AG09319 (cell line): ENCODE measurements at regions not wholly inside any gene's neighbourhood (a gene's known extent, or its start where the extent isn't known, plus 50 kb on each side); places are given as distances from the start of the nearest gene placed in this dataset.
"Not testable (repeated sequence)": the region's sequence is repeated elsewhere in the genome, so short reads cannot be mapped to it uniquely, and the experiment has no call there.

ENCODE experiments used
- DNase-seq: peaks from one replicate; pipeline ENCODE4 v3.0.0-alpha.2; 2010; ENCODE audit warnings: low read depth; ENCODE audit errors: extremely low read depth
- TF ChIP-seq, protein P1 (sequence below): IDR thresholded peaks from 2 replicates; pipeline ENCODE4 v1.5.1; 2011; ENCODE audit warnings: low read depth, mild to moderate bottlenecking, inconsistent platforms, low read length, moderate library complexity

DNA sequence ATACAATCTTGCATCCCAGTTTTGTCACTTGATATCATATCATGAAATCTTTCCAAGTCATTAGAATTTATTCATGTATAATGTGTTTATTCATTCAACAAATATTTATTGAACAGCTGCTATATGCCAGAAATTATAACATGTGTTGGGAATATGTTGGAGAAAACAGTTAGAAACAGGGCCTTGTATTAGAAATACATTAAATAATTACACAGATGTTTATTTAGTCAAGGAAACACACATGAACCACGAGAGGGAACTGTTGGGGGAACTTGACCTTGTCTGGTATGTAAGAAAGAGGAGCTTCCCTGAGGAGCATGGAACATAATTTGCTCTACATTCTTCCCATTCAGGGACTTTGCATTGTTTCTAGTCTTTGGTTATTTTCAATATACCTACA, 191.7 kb upstream of the FRMD6 start:
- TF ChIP-seq, protein P1, sequence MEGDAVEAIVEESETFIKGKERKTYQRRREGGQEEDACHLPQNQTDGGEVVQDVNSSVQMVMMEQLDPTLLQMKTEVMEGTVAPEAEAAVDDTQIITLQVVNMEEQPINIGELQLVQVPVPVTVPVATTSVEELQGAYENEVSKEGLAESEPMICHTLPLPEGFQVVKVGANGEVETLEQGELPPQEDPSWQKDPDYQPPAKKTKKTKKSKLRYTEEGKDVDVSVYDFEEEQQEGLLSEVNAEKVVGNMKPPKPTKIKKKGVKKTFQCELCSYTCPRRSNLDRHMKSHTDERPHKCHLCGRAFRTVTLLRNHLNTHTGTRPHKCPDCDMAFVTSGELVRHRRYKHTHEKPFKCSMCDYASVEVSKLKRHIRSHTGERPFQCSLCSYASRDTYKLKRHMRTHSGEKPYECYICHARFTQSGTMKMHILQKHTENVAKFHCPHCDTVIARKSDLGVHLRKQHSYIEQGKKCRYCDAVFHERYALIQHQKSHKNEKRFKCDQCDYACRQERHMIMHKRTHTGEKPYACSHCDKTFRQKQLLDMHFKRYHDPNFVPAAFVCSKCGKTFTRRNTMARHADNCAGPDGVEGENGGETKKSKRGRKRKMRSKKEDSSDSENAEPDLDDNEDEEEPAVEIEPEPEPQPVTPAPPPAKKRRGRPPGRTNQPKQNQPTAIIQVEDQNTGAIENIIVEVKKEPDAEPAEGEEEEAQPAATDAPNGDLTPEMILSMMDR = no peak; the same call in 1 of the 2 replicates
- DNase-seq = no peak

DNA sequence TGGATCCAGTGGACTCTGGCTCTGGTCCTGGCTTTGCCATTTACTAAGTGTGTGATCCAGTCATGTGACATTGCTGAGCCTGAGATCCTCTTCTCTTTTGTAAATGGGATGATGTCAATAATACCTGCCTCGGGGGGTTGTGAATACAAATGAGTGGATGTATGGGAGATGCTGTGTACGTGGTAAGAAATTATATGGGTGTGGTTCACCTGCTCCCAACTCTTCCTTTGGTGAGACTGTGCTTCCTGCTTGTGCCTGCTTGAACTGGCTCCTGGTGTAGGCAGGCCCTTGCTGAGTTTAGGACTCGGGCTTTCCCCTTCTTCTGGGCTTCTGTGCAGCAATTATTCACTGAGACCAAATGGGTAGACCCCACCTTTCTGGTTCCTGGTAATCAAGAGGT, 189.5 kb upstream of the FRMD6 start:
- TF ChIP-seq, protein P1 = no peak
- no peak for DNase-seq

DNA sequence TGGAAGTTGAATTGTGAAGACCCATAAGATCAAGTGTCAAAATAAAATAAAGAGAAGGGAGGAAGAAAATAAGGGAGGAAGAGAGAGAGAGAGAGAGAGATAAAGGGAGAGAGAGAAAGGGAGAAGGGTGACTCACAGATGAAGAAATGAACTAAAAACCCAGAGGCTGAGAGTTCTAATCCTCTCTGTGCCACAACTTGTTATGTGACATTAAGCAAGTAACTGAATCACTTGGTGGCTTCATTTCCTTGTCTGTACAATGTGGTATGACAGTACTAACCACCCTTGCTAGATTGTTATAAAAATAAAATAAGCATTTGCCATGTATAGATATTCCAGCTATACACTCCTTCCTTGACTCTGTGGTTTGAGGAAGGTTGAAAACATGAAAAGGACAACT, 189.0 kb upstream of the FRMD6 start:
- no peak for DNase-seq

DNA sequence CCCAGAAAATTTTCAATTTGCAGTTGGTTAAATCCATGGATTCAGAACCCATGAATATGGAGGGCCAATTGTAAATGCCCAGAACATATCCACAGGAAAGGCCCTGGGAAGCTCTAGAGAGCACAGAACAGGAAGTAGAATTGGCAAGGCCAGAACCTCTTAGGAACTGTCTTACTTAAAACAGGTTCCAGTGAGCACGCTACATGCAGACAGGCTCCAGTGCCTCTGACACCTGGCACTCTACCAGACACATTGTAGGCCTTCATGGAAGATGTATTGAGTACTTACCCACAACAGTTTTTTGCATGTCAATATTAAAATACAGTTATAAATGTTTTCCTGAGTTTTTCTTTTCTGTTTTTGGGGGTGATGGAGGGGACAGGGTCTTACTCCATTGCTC, 188.2 kb upstream of the FRMD6 start:
- no peak for DNase-seq
- TF ChIP-seq, protein P1 = no peak

More for the DNA sequence above, 189.0 kb upstream of the FRMD6 start:
- TF ChIP-seq, protein P1 = no peak

DNA sequence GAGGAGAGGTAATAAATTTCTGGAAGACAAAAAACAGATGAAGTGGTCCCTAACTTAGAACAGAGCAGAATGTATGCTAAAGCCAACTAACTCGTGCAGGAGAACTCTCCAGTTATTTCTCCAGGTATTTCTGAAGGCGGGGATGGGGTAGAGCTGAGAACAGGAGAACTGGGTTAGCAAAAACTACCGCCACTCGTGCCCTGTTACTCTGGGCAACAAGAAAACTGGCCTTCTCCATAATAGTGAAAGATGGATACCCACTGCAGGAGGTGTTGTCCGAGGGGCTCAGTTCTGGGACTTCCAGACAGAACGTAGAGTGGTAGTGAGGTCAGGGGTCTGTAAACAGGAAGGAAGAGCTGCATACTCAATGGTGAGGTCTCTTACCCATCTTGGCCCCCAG, 187.3 kb upstream of the FRMD6 start:
- TF ChIP-seq, protein P1 = no peak
- no peak for DNase-seq

DNA sequence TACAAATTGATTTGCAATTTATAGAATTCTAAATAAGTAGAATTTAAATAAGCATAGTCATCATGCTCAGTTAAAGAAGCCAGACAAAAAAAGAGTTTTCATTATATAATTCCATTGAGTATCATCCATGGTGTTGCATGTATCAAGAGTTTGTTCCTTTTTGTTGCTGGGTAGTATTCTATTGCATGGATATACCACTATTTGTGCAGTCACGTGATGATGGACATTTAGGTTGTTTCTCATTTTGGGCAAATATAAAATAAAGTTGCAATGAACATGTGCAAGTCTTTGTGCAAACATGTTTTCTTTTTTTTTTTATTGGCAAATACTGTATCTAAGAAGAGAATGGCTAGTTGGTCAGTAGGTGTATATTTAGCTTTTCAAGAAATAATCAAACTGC, 186.2 kb upstream of the FRMD6 start:
- DNase-seq = no peak
- TF ChIP-seq, protein P1 = no peak

DNA sequence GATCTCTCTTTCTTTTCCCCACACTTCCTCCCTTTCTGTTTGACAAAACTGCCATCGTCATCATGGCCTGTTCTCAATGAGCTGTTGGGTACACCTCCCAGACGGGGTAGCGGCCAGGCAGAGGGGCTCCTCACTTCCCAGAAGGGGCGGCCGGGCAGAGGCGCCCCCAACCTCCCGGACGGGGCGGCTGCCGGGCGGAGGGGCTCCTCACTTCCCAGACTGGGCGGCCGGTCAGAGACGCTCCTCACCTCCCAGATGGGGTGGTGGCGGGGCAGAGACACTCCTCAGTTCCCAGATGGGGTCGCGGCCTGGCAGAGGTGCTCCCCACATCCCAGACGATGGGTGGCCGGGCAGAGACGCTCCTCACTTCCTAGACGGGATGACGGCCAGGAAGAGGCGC, 184.3 kb upstream of the FRMD6 start:
- not testable (repeated sequence) for DNase-seq

DNA sequence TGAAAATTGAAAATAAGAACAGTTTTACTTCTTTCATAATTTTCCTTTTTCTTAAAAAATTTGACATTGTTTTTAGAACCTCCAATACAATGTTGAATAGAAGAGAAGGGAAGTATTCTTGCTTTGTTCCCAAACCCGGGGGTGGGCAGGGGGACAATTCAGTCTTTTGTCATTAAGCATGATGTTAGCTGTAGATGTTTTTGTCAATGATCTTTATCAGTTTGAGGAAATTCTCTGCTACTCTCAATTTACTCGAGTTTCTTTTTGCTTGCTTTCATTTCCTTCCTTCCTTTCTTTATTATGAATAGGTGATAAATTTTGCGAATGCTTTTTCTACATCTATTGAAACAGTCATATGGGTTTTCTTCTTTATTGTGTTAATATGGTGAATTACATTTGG, 183.2 kb upstream of the FRMD6 start:
- DNase-seq = no peak
- TF ChIP-seq, protein P1 = no peak
